ENCODE measurements at regions not wholly inside any gene's neighbourhood (a gene's known extent, or its start where the extent isn't known, plus 50 kb on each side); places are given as distances from the start of the nearest gene placed in this dataset.

- H3K9ac ChIP-seq (ENCODE audit: low read length), result no peak overlapping the region
- no peak for ATAC-seq
- H3K4me2 ChIP-seq (ENCODE audit: low read length), result no peak overlapping the region
- POLR2A ChIA-PET (ENCODE audit: unreplicated experiment), result no interaction called here
- no peaks in the 10 kb centered on the region for H3K79me2 ChIP-seq (ENCODE audit: low read length)
- 0 out of 2 replicates have a peak, but pooled peaks cover 4% of the 10 kb centered on the region for H3K9me3 ChIP-seq (ENCODE audit: low read length)
- intact Hi-C loops (cut with micrococcal nuclease), result no loop called here
- H3K4me3 ChIP-seq (ENCODE audit: low read length), result no peak overlapping the region
- H3K27me3 ChIP-seq (ENCODE audit: low read length), result no peaks in the 10 kb centered on the region
- H3K27ac ChIP-seq (ENCODE audit: low read length), result no peak overlapping the region
- H4K20me1 ChIP-seq (ENCODE audit: low read length), result no peaks in the 10 kb centered on the region
- no peaks in the 10 kb centered on the region for H3K9me2 ChIP-seq (replicated peaks; ENCODE audit: low read length)
- no peaks in the 10 kb centered on the region for H3K36me3 ChIP-seq (ENCODE audit: low read depth, low read length)
- TF ChIP-seq EZH2 (IDR thresholded peaks at IDR 0.05; ENCODE audit: low read length, unreplicated experiment), result no peak
- TF ChIP-seq CTCF (conservative IDR thresholded peaks at IDR 0.05; ENCODE audit: low read depth, low read length), result no peak
- TF ChIP-seq EZH2phosphoT487 (IDR thresholded peaks at IDR 0.05; ENCODE audit: borderline replicate concordance, low read length), result no peak
- no peak for DNase-seq
- no TSS peak for BruUV-seq (replicated peaks)
- no peaks in the 10 kb centered on the region for H3K4me1 ChIP-seq (ENCODE audit: insufficient read depth, low read length)
- H2AFZ ChIP-seq (ENCODE audit: low read length), result no peak overlapping the region
- H3F3A ChIP-seq (ENCODE audit: low read length, unreplicated experiment), result no peaks in the 10 kb centered on the region
- CTCF ChIA-PET, result no interaction called here
Observed at GRCh38 chr4:34412233-34412632, 1832.1 kb downstream of the ARAP2 start.

GRCh38 chr4:34412911-34413310 is 1831.4 kb downstream of the ARAP2 start:
- H4K20me1 ChIP-seq (ENCODE audit: low read length), result no peaks in the 10 kb centered on the region
- H3K36me3 ChIP-seq (ENCODE audit: low read depth, low read length), result no peaks in the 10 kb centered on the region
- POLR2A ChIA-PET (ENCODE audit: unreplicated experiment), result no interaction called here
- H2AFZ ChIP-seq (ENCODE audit: low read length), result no peak overlapping the region
- no peaks in the 10 kb centered on the region for H3F3A ChIP-seq (ENCODE audit: low read length, unreplicated experiment)
- 0 out of 2 replicates have a peak, but pooled peaks cover 4% of the 10 kb centered on the region for H3K9me3 ChIP-seq (ENCODE audit: low read length)
- no peak for DNase-seq
- ATAC-seq, result no peak
- no peak overlapping the region for H3K4me3 ChIP-seq (ENCODE audit: low read length)
- no peak for TF ChIP-seq EZH2phosphoT487 (IDR thresholded peaks at IDR 0.05; ENCODE audit: borderline replicate concordance, low read length)
- no peak for TF ChIP-seq CTCF (conservative IDR thresholded peaks at IDR 0.05; ENCODE audit: low read depth, low read length)
- no peak for TF ChIP-seq EZH2 (IDR thresholded peaks at IDR 0.05; ENCODE audit: low read length, unreplicated experiment)
- intact Hi-C loops (cut with micrococcal nuclease), result no loop called here
- no peak overlapping the region for H3K4me2 ChIP-seq (ENCODE audit: low read length)
- no peaks in the 10 kb centered on the region for H3K79me2 ChIP-seq (ENCODE audit: low read length)
- no peaks in the 10 kb centered on the region for H3K27me3 ChIP-seq (ENCODE audit: low read length)
- H3K9ac ChIP-seq (ENCODE audit: low read length), result no peak overlapping the region
- no peak overlapping the region for H3K27ac ChIP-seq (ENCODE audit: low read length)
- H3K4me1 ChIP-seq (ENCODE audit: insufficient read depth, low read length), result no peaks in the 10 kb centered on the region
- no peaks in the 10 kb centered on the region for H3K9me2 ChIP-seq (replicated peaks; ENCODE audit: low read length)
- CTCF ChIA-PET, result no interaction called here
- BruUV-seq (replicated peaks), result no TSS peak

- no peak overlapping the region for H3K9ac ChIP-seq (ENCODE audit: low read length)
- H3K27ac ChIP-seq (ENCODE audit: low read length), result no peak overlapping the region
- intact Hi-C loops (cut with micrococcal nuclease), result no loop called here
- no peaks in the 10 kb centered on the region for H3K36me3 ChIP-seq (ENCODE audit: low read depth, low read length)
- BruUV-seq (replicated peaks), result no TSS peak
- no peak overlapping the region for H3K4me2 ChIP-seq (ENCODE audit: low read length)
- no peaks in the 10 kb centered on the region for H3K4me1 ChIP-seq (ENCODE audit: insufficient read depth, low read length)
- H3K79me2 ChIP-seq (ENCODE audit: low read length), result no peaks in the 10 kb centered on the region
- no peak overlapping the region for H2AFZ ChIP-seq (ENCODE audit: low read length)
- TF ChIP-seq EZH2phosphoT487 (IDR thresholded peaks at IDR 0.05; ENCODE audit: borderline replicate concordance, low read length) (no peak), EZH2 (IDR thresholded peaks at IDR 0.05; ENCODE audit: low read length, unreplicated experiment) (no peak), CTCF (conservative IDR thresholded peaks at IDR 0.05; ENCODE audit: low read depth, low read length) (no peak)
- H3K27me3 ChIP-seq (ENCODE audit: low read length), result no peaks in the 10 kb centered on the region
- no peaks in the 10 kb centered on the region for H3K9me3 ChIP-seq (ENCODE audit: low read length)
- no peaks in the 10 kb centered on the region for H3F3A ChIP-seq (ENCODE audit: low read length, unreplicated experiment)
- DNase-seq, result peak; percentile 4
- POLR2A ChIA-PET (ENCODE audit: unreplicated experiment), result no interaction called here
- ATAC-seq, result no peak
- H4K20me1 ChIP-seq (ENCODE audit: low read length), result no peaks in the 10 kb centered on the region
- H3K9me2 ChIP-seq (replicated peaks; ENCODE audit: low read length), result no peaks in the 10 kb centered on the region
- CTCF ChIA-PET, result no interaction called here
- H3K4me3 ChIP-seq (ENCODE audit: low read length), result no peak overlapping the region
Observed at GRCh38 chr4:34417160-34417559, 1827.2 kb downstream of the ARAP2 start.
